ENCODE measurements at regions not wholly inside any gene's neighbourhood (a gene's known extent, or its start where the extent isn't known, plus 50 kb on each side); places are given as distances from the start of the nearest gene placed in this dataset.

DNA sequence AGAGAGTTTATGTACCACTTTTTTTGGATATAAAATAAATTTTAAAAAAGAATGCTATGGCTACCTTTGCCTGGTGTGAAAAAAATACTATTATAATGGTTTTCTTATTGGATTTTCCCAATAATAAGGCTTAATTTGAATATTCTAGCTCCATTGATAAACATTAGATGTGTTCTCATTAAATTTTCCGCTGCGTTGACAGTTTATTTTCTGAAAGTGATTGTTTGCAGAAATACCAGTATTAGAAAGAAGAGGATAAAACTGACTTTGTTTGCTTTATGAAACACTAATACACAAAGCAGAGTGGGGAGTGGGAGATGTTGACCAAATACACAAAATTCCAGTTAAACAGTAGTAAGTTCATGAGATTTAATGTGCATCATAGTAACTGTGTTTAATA lies 433.3 kb upstream of the TMEFF2 start:
- TF ChIP-seq, protein P1, sequence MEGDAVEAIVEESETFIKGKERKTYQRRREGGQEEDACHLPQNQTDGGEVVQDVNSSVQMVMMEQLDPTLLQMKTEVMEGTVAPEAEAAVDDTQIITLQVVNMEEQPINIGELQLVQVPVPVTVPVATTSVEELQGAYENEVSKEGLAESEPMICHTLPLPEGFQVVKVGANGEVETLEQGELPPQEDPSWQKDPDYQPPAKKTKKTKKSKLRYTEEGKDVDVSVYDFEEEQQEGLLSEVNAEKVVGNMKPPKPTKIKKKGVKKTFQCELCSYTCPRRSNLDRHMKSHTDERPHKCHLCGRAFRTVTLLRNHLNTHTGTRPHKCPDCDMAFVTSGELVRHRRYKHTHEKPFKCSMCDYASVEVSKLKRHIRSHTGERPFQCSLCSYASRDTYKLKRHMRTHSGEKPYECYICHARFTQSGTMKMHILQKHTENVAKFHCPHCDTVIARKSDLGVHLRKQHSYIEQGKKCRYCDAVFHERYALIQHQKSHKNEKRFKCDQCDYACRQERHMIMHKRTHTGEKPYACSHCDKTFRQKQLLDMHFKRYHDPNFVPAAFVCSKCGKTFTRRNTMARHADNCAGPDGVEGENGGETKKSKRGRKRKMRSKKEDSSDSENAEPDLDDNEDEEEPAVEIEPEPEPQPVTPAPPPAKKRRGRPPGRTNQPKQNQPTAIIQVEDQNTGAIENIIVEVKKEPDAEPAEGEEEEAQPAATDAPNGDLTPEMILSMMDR (IDR thresholded peaks at IDR 0.05): no peak
- no peak for TF ChIP-seq POLR2A (IDR thresholded peaks at IDR 0.05)

Measured in lower leg skin (tissue), 3 donors.